Activated effector memory CD4-positive, alpha-beta T cell treated with Interleukin-2 at 50 U/mL for 16 hours (primary cell): ENCODE measurements at regions not wholly inside any gene's neighbourhood (a gene's known extent, or its start where the extent isn't known, plus 50 kb on each side); places are given as distances from the start of the nearest gene placed in this dataset.
"Not testable (repeated sequence)": the region's sequence is repeated elsewhere in the genome, so short reads cannot be mapped to it uniquely, and the experiment has no call there.

ENCODE experiments used
- DNase-seq: peaks from one replicate; pipeline ENCODE4 v3.0.0-alpha.2; 2020

- DNase-seq, result no peak
Observed at GRCh38 chr5:7244208-7244607, 151.7 kb upstream of the ADCY2 start.

DNA sequence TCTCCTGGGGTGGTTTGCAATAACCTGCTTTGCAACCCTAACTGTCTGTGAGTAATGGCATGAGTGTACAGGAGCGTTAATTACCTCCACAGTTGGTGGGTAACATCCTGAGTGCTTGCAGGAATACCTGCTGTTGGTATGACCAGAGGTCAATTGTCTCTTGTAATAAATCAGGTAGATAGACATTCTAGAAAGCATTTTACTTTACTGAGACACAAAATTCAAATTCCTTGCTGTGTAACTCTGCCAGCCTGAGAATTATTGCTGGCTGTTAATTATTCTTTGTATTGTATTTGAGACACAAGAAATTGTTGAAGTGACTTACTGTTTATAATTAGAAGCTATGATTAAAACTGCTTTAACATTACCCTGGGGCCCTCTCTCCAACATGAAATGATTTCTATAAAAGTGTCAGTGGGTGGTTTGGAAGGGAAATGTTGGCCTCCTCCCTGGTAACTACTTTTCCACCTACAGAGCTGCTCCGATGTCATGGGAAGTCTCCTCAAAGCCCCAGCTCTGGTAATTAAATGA lies 150.8 kb upstream of the ADCY2 start:
- DNase-seq, result no peak

DNA sequence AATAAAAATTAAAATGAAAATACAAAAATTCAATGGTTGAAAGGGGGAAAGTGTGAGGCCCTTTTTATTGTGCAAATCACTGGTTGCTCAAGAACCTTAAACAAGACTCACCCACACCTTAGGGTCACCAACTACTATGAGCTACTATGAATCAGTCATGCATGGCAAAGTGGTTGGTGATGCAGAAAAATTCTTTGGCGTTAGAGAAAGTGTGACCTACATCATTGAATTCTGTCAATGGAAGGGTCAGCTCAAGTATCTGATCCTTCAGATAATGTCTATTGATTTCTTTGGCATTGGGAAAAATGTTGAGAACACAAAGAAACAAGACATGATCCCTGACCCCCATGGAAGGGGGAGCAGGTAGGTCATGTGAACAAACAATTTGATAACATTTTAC lies 149.7 kb upstream of the ADCY2 start:
- DNase-seq, result no peak

GRCh38 chr5:7250004-7250403 lies 145.9 kb upstream of the ADCY2 start:
- DNase-seq, result no peak

DNA sequence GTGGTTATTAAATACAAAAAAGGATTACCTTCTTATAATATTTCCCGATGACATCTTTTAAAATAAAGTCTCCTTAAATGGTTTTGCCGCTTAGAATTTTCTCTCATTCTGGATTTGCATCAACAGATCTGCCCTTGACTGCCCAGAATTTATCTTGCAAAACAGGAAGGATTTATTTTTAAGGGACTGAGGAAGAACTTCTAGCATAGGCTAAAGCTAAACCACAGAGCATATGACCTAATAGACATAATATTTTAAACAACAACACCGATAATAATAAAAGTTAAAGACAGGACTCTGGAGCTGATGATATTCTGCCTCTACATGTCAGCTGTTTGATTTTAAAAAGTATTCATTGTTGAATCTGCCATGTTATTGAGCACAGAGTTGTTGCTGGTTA lies 145.3 kb upstream of the ADCY2 start:
- no peak for DNase-seq

- DNase-seq, result no peak
Observed at GRCh38 chr5:7251132-7251531, 144.8 kb upstream of the ADCY2 start.

DNA sequence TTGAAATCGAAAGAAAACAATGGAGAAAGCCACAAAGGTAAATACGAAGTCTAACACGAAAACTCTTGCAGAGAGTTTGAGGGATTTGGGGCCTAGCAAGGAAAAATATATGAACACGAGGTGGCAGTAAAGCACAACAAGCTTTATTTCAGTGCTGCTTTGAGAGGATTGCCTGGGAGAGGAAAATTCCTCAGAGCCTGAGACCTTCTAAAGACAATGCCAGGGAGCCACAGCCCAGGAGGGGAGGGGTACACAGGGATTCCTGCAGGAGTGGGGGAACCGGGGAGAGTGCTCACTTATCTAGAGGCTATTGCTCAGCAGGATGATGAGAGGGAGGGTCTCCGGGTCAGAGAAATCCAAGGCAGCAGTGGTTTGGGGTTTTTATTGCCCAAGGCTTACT lies 134.9 kb upstream of the ADCY2 start:
- no peak for DNase-seq

DNA sequence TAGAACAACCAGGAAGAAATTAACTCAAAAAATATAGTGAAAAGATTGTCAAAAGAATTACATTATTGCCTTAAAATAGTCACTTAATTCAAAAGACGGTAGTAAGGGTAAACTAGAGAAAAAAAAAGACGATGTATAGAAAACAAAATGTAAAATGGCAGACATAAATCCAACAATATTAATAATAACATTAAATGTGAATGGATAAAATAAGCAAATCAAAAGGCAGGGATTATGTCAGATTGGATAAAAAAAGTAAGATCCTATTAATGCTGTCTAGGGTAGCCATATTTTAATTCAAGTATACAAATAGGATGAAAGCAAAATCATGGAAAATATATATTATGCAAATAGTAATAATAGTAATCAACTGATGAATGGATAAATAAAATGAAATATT lies 134.0 kb upstream of the ADCY2 start:
- no peak for DNase-seq

DNA sequence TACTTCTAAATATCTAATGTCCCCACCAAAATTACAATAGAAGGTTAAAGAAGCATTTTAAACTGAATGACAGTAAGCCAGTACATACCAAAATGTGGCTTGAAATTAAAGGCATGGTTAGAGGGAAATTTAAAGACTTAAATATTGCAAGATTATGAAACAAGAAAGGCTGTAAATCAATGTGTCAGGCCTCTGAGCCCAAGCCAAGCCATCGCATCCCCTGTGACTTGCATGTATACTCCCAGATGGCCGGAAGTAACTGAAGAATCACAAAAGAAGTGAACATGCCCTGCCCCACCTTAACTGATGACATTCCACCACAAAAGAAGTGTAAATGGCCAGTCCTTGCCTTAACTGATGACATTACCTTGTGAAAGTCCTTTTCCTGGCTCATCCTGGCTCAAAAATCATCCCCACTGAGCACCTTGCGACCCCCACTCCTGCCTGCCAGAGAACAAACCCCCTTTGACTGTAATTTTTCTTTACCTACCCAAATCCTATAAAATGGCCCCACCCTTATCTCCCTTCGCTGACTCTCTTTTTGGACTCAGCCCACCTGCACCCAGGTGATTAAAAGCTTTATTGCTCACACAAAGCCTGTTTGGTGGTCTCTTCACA lies 132.4 kb upstream of the ADCY2 start:
- DNase-seq, result not testable (repeated sequence)

DNA sequence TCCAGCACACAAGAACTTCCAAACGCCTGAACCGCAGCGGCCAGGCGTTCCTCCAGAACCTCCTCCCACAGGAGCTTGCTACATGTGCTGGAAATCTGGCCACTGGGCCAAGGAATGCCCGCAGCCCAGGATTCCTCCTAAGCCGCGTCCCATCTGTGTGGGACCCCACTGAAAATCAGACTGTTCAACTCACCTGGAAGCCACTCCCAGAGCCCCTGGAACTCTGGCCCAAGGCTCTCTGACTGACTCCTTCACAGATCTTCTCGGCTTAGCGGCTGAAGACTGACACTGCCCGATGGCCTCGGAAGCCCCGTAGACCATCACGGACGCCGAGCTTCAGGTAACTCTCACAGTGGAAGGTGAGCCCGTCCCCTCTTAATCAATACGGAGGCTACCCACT lies 130.2 kb upstream of the ADCY2 start:
- DNase-seq, result not testable (repeated sequence)

DNA sequence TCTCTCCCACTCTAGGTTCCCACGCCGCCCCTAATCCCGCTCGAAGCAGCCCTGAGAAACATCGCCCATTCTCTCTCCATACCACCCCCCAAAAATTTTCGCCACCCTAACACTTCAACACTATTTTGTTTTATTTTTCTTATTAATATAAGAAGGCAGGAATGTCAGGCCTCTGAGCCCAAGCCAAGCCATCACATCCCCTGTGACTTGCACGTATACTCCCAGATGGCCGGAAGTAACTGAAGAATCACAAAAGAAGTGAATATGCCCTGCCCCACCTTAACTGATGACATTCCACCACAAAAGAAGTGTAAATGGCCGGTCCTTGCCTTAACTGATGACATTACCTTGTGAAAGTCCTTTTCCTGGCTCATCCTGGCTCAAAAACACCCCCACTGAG lies 127.2 kb upstream of the ADCY2 start:
- not testable (repeated sequence) for DNase-seq

GRCh38 chr5:7269591-7270274 lies 126.2 kb upstream of the ADCY2 start:
- DNase-seq, result no peak

DNA sequence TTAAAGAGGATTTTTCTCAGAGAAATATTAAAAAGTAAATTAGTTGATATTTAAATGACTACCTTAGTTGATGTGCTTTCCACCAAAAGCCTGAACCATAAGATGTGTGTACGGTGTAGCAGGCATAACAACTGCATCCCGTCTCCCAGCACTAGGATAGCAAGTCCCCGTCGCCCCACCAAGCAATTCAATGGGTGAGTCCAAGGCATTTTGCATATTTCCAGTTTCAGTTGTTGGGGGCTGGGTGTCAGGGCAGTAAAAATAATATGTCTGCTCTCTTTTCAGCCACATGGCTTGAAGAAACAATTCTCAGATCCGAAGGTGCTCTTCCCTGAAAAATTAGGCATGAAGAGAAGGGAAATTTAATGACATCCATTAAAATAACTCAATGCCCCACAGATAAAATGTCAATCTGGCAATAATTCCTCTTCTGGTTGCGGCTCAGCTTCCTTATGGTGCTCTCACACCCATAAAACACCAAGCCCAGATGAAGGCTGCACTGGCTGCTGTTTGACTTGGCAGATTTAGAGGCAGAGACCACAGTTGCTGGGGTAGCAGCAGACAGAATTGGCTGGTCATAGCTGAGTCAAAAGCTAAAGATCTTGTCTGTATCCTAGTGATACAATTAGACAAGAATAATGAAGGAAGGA lies 124.4 kb upstream of the ADCY2 start:
- no peak for DNase-seq

DNA sequence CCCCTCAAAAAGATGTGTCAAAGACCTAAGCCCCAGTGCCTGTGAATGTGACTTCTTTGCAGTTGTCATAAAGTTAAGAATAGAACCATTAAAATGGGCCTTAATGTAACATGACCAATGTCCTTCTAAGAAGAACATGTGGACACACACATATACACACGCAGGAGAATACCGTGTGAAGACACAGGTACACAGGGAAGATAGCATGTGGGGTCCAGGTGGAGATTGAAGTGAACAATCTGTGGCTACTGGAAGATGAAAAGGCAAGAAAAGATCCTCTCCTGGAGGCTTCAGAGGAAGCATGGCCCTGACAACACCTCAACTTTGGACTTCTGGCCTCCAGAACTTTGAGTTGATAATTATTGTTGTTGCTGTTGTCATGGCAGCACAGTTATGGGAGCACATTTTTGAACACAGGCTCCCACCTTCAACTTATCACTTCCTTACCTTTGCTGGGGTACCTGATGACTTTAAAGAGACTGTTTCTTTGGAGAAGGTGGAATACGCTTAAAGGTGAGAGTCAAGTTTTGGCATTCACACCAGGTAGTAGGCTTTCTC lies 123.5 kb upstream of the ADCY2 start:
- DNase-seq, result no peak

- DNase-seq, result no peak
Observed at GRCh38 chr5:7274203-7274602, 121.7 kb upstream of the ADCY2 start.

DNA sequence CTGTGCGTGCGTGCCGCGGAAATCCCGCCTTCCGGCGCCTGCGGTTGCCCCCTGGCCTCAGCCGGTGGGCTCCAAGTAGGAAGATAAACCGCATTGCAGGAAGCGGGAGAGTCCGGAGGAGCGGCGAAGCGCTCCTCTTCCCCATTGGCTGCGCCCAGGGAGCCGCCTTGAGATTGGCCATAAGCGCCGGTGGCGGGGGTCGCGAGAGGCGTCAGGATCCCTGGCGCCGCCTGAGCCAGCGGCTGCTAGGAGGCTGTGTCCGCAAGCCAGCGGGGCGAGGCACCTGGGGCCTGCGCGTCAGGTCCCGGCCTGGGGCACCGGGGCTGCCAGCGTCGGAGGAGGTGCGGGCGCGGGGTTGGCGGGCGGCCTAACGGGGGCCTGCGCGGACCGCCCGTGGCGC lies 106.3 kb upstream of the ADCY2 start:
- DNase-seq, result not testable (repeated sequence)

DNA sequence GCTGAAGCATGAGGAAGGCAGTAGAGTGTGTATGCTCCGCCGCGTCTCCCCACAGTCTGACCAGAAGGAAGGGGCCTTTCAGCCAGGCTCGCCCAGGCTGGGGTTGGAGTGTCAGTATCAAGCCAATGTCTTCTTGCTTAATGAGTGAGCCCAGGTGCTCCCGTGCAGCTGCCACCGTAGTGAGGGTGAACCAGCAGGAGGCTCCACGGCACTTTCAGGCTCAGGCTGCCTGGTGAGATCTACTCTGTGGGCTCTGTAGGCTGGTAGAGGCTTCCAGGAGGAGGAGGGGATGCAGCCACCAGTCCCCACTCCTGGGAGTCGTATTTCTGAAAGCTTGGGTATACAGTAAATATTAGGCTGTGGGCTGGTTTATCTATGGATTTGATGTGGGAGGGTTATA lies 98.1 kb upstream of the ADCY2 start:
- not testable (repeated sequence) for DNase-seq

DNA sequence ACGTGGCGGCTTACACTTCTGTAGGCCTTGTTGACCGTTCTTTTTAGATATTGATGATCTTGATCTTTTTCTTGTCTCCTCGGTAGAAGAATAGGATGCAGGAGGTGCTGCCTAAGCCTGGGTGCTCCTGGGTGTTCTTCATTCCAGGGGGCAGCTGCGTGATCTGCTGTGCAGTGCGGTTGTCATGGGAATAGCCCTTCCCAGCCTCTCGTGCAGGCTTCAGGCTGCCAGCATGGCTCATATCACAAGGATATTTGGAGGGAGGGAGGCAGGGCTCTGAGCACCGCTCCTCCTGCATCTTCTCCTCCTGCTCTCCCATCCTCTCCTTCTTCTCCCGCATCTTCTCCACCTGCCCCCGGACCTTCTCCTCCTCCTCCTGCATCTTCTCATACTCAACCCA lies 96.2 kb upstream of the ADCY2 start:
- DNase-seq, result not testable (repeated sequence)

DNA sequence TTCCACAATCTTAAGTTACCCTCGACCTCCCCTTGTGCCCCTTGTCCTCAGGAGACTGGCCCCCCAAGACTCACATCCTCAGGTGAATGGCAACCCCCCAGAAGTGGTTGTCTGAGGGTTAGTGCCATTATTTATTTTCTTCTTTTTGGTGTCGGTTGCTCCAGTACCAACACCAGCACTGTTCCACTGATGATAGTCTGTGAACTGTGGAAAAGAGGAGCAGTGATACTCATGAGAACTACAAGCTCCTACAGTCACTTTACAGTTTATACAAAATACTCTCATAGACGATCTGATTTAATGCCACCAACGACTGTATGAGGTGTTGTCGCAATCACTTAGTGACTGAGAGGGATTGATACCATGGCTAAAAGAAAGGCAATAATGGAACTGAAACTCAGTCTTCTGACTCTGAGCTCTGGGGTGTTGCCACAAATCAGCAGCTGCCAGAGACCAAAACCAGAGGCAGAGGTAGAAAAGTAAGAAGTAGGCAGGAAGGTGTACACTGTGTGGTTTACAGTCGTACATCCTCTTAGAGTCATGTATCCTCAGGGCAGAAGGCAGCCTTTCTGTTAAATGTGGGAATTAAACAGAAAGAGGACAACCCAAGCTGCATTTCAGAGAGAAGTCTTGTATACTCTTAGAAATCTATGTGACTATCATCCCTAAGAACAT lies 90.8 kb upstream of the ADCY2 start:
- DNase-seq, result not testable (repeated sequence)

DNA sequence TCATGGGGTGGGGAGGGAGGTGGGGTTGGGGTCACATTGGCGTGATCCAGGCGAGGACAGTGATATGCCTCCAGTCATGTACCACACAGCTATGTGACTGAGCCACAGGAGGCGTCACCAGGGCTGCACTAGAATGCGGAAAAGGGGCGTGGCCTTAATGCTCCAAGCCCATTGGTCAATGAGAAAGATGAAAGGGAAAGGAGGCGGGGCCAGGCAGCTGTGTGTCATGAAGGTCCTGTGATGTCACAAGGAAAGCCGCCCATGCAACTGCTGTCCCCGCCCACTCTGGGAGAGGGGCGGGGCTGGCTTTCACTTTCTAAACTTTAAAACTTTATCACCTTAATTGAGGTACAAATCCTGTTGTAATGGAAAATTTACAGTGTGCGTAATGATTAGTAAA lies 89.4 kb upstream of the ADCY2 start:
- not testable (repeated sequence) for DNase-seq

DNA sequence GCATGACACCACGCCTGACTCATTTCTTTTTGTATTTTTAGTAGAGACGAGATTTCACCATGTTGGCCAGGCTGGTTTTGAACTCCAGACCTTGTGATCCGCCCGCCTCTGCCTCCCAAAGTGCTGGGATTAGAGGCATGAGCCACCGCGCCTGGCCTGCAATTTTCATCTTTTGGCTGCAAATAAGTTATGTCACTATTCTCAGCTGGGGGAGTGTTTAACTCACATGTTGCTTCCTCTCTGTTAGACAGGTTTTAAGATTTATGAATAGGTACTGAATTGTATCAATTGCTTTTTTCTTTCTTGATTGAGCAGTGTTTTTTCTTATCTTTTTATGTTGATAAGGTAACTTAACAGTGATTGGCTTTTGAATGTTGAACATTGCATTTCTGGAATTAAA lies 88.2 kb upstream of the ADCY2 start:
- DNase-seq, result not testable (repeated sequence)

GRCh38 chr5:7309715-7310114 lies 86.2 kb upstream of the ADCY2 start:
- not testable (repeated sequence) for DNase-seq

- not testable (repeated sequence) for DNase-seq
Observed at GRCh38 chr5:7310656-7311055, 85.3 kb upstream of the ADCY2 start.
